NOMO-1 treated with dmso at 0.1 percent for 144 hours (cell line): ENCODE measurements at regions not wholly inside any gene's neighbourhood (a gene's known extent, or its start where the extent isn't known, plus 50 kb on each side); places are given as distances from the start of the nearest gene placed in this dataset.
"Not testable (repeated sequence)": the region's sequence is repeated elsewhere in the genome, so short reads cannot be mapped to it uniquely, and the experiment has no call there.

Experiments used
- DNase-seq: peaks from one replicate; lab custom pipeline; 2025; ENCODE audit not compliant: unreplicated experiment; lab: John Stamatoyannopoulos, UW

DNA sequence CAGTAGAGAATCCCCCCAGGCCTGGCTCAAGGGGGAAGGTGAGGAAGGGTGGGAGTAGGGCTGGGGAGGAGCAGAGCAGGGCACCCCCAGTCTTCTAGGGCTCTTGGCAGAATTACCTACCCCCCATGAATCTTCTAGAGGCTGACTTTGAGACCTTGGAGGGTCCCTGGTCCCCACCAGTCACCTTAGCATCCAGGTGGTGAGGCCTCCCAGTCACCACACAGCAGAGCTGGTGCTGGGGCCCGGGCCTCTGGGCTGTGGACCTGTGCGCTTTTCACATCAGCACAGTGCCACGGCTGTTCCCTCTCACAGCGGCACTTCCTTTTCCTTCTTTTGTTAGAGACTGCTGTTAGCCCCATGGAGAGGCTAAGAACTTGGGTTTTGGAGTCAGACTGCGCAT lies 148.6 kb upstream of the PITX1 start:
- no peak for DNase-seq

- DNase-seq = no peak
Observed at GRCh38 chr5:135181653-135182052, 147.6 kb upstream of the PITX1 start.

DNA sequence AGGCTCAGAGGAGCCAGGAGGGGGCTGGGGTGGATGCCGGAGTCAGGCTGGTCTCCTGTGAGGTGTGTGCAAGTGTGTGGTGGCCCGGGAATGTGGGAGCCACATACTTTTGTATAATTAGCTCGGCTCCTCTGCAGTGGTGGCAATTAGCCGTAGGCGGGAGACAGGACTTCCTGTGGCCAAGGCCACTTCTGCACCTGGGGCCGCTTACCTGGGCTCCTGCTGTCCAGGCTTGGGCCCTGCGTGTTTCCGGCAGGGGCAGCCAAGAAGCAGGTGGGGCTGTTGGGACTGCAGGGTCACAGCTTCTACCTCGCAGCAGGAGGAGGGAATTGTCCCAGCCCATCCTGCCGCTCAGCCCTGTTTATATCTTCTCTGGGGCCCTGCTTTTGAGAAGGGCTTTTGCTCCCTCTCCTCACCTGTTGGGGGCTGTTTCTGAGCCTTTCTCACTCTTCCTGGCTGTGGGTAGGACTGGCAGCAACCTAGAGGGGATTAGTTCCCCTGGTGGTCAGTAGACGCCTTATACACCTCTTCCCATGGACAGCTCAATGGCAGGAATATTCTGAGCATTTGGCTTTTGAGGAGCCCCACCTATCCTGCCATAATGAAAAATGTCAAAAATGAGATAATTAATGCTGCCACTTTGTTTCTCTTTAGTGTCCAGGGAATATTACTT lies 145.4 kb upstream of the PITX1 start:
- DNase-seq = no peak

DNA sequence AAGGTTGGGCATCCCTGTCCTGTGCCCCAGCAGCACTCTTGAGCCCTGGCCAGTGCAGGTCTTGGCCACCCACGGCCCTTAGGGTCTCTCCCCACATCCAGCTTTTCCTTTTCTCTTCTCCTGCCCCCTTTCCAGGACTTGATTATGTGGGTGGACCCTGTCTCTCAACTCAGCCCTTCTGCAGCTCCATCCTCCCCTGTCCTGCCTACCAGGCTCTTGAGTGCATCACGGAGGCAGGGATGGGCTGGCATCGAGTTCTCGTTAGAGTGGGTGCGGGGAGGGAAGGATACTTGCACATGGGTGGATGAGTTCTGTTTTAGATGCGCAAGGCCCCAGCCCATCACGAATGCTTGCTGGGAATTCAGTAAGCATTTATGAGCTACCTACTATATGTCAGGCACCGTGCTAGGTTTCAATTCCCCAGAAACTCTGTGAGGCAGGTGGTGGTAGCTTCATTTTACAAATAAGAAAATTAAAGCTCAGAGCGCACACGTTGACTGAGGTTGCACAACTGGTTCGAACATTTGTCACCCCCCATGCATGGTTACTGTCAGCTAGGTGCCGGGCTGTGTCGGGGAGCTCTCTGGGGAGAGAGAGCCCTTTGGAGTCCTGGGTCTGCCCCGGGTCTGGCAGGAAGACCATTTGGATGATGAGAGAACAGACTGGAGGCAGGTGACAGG lies 144.6 kb upstream of the PITX1 start:
- DNase-seq = no peak

DNA sequence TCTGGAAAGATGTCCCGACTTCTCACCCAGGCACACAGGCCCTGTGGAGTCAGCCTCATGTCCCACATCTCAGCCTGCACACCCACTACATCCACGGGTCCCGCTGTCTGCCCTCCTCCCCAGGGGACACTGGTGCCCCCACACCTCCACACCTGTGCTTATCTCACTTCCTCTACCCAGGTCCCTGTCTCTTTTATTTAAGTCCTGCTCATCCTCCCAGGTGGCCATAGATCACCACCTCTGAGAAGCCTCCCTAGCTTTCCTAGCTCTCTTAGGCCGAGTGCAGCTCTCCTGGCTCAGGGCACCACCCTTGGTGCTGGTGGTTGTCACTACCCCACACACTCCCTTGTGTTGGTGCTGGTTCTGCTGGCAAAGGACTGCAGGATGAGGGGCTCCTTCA lies 143.6 kb upstream of the PITX1 start:
- DNase-seq = no peak

DNA sequence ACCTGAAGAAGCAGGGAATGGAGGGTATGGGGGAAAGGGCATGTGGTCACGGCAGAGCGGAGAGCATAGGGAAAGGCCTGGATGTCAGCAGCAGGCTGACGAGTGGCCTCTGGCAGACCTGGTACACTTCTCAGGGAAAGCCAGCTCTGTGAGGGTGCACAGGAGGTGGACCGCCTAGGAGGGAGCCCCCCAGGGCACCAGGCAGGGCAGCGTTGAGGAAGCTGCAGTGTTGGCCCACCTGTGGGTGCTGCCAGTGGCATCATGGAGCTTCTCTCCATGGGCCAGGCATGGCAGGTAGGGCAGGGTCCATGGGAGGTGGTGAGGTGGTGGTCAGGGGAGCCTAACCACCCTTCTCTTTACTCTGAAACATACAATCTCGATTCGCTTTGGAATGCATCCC lies 143.0 kb upstream of the PITX1 start:
- no peak for DNase-seq

GRCh38 chr5:135174315-135175096 lies 140.5 kb upstream of the PITX1 start:
- no peak for DNase-seq

DNA sequence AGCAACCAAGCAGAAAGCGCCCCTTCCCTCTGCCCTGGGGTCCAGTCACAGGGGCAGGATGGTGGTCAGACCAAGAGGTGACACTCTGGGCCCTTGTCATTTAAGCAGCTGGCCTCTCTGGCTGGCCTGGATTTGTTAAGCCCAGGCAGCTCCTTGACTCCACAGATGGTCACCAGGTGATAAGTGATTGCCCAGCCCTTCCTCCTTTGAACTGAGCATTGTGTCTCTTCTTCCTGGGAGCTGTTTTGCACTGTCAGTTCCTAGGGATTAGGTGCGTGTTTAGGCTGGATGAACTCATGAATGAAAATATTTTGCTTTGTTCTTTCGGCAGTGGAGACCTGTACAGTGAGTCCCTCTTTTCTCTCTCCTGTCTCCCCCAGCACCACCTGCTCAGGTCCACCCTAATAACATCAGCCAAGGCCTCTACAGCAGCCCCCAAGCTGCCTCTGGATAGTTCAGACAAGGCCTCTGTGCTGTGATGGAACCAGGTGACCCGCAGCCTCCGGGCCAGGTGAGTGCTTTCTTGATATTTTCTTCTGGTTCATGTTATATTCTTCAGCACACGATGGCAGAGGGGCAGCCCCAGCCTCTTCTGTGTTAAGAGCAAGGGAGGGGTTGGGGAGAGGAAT lies 139.7 kb upstream of the PITX1 start:
- no peak for DNase-seq

DNA sequence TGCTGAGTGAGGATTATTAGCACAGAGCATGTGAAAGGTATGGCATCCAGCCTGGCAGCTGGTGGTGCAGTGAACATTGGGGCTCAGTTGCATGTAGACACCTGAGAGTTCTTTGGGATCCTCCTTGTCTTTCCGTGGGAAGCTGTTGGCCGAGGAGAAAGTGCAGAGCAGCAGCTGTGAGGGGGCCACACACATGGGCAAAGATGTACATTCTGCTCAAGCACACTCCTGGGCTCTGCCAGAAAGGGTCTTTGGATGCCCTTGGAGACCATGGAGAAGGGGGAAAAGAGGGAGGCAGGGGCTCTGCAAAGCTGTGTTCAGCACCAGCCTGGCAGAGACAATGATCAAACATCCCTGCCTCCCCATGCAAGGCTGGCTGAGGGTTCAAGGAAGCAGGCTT lies 138.7 kb upstream of the PITX1 start:
- no peak for DNase-seq

DNA sequence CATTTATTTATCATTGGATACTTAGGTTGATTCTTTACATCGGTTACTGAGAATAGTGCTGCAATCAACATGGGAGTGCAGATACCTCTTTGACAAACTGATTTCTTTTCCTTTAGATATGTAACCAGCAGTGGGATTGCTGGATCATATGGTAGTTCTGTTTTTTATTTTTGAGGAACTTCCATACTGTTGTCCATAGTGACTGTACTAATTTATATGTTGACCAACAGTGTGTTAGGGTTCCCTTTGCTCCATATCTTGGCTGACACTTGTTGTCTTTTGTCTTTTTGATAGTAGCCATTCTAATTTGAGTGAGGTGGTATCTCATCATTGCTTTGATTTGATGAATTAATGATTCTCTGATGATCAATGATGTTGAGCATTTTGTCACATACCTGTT lies 137.3 kb upstream of the PITX1 start:
- DNase-seq = no peak

DNA sequence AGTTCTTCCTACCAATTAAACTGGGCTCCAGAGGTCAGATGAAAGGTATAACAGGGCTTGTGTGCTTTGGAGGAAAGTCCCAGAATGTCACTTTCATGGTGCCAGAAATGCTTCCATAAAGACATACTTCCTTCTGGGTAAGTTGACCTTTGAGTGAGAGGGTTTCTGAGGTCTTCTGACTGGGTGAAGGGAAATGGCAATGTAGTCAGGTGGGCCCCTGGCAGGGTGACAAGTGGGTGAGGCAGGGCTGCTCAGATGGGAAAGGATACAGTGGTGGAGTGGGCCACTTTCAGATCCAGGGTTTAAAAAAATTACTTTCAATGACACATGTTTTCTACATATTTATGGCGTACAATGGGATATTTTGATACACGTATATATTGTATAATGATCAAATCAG lies 136.5 kb upstream of the PITX1 start:
- DNase-seq = no peak

DNA sequence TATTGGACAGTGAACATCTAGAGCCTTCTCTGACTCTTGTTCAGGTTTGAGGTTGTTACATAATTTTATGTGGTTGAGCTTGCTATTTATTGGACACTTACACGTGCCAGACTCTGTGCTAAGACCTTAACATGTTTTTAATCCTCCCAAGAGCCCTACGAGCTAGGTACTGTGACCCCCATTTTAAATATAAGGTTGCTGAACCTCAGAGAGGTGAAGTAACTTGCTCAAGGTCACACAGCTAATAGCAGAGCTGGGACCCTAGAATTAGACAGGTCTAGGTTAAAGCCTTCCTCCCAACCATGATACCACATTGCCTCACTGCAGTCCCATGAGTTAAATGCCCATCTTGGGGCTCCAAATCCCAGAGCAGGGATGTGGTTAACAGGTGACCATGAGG lies 135.7 kb upstream of the PITX1 start:
- DNase-seq = no peak

- no peak for DNase-seq
Observed at GRCh38 chr5:135167634-135168033, 133.6 kb upstream of the PITX1 start.

DNA sequence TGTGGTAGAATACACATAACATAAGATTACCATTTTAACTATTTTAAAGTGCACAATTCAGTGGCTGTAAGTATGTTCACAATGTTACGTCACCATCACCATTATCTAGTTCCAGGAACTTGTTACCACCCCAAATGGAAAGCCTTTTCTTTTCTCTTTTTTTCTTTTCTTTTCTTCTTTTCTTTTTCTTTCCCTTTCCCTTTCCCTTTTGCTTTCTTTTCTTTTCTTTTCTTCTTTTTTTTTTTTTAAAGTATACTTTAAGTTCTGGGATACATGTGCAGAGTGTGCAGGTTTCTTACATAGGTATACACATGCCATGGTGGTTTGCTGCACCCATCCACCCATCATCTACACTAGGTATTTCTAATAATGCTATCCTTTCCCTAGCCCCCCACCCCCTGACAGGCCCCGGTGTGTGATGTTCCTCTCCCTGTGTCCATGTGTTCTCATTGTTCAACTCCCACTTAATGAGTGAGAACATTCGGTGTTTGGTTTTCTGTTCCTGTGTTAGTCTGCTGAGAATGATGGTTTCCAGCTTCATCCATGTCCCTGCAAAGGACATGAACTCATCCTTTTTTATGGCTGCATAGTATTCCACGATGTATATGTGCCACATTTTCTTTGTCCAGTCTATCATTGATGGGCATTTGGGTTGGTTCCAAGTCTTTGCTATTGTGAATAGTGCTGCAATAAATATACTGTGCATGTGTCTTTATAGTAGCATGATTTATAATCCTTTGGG lies 131.0 kb upstream of the PITX1 start:
- DNase-seq = not testable (repeated sequence)

DNA sequence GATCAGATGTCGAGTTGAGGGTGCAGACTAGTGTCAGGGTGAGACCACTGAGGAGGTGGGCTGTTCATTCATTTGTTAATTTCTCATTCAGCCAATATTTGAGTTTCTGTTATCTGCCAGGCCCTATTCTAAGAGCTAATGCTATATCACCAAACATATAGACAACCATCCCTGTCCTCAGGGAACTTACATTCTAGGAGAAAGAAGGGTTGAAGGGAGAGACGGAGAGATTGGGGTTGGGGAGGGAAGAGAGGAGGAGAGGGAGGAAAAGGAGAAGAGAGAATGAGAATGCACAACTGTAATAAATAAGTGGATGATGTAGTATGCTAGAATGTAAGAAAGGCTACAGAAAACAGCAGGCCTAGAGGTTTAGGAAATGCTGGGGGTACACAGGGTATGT lies 129.9 kb upstream of the PITX1 start:
- no peak for DNase-seq

DNA sequence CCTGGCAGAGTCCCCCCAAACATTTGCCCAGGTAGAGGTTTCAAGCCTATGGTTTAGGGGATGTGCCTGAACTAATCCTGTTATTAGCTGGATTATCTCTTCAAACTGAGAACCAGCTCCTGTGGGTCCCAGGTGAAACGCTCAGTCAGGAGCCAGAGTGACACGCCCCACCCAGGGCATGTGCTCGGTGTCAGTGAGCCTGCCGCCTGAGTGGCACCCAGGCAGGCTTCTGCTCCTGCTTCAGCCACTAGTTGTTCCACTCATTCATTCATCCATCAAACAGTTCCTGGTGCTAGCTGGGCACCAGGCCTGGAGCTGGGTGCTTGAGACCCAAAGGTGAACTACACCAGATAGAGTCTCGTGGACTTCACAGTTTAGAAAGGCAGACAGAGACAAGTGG lies 129.4 kb upstream of the PITX1 start:
- no peak for DNase-seq

DNA sequence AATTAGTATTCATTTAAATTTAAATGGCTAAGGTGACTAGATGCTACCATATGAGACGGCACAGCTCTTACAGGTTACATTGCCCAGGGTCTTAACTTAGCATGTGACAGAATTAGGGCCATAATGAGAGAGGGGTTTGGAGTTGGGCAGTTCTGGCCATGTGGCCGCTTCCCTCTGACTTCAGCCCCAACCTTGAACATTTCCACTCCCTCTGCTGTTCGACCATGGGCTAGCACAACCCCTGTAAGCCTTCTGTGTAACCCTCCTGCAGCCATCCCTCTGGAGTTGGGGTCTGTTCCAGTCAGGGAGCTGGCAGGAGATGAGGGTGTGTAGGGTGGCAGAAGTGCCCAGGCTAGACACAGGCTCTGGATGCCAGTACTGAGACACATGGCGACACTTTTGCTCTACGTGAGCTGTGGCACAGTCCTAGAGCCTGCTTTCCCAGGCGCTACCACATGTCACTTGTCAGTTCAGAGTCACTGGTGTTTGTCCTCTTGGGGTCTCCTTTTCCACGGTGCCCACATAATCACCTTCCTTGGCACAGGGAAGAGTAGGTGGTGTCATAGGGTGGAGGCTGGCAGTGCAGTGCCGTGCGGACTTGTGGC lies 128.7 kb upstream of the PITX1 start:
- DNase-seq = no peak

DNA sequence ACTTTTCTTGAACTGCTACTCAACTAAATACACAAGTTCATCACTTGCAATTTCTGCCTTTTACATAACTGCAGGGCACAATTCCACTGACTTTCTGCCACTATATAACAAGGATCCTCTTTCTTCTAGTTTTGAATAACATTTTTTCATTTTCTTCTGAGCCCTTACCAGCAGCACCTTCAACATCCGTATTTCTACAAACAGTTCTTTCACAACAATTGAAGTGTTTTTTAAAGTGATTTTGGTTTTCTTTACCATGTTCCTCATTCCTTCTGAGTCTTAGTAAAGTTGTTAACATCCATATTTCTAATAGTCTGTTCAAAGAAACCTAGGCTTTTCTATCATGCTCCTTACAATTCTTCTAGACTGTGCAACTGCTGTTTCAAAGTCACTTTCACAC lies 127.2 kb upstream of the PITX1 start:
- peak; percentile 4 for DNase-seq

GRCh38 chr5:135160036-135160675 lies 126.1 kb upstream of the PITX1 start:
- DNase-seq = no peak

DNA sequence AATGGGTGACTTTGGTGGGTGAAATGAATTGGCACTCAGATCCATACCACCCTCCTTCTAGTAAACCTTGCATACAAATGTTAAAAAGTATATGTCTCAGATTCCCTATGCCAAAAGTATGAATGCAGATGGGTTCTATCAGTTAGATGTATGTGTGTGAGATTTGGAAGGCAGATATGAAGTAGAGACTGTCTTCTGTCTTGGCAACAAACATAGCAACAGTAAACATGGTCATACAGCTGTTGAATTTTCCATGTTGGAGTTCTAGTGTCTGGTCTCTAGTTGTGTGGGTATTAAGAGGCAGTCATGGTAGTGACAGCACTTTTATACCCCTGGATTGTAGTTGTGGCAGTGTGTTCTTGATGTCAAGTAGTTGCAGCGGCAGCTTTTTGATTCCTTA lies 125.6 kb upstream of the PITX1 start:
- no peak for DNase-seq
